Stimulated activated memory B cell treated with anti-CD40 and anti-IgM and Interleukin-4, amounts not matched to agents 10 μg/mL and 1 μg/mL and 100 μg/mL, for 72 hours (primary cell): ENCODE measurements at regions not wholly inside any gene's neighbourhood (a gene's known extent, or its start where the extent isn't known, plus 50 kb on each side); places are given as distances from the start of the nearest gene placed in this dataset.
"Not testable (repeated sequence)": the region's sequence is repeated elsewhere in the genome, so short reads cannot be mapped to it uniquely, and the experiment has no call there.

ENCODE experiments used
- ATAC-seq: fragments of 150-1000 bp; cut with Tn5 transposase; 2 replicates; pipeline ENCODE4 v1.10.0; 2021
- H3K27ac Mint-ChIP-seq: one replicate; pipeline ENCODE4 v1.8.0; 2022; ENCODE audit warnings: mild to moderate bottlenecking, mixed read lengths
- H3K27me3 Mint-ChIP-seq: one replicate; pipeline ENCODE4 v1.8.0; 2022; ENCODE audit warnings: mixed read lengths
- H3K36me3 Mint-ChIP-seq: one replicate; pipeline ENCODE4 v1.8.0; 2022; ENCODE audit warnings: mixed read lengths
- H3K4me1 Mint-ChIP-seq: one replicate; pipeline ENCODE4 v1.8.0; 2022; ENCODE audit warnings: mixed read lengths
- H3K4me3 Mint-ChIP-seq: one replicate; pipeline ENCODE4 v1.8.0; 2022; ENCODE audit warnings: mild to moderate bottlenecking, moderate library complexity, mixed read lengths
- H3K9me3 Mint-ChIP-seq: one replicate; pipeline ENCODE4 v1.8.0; 2022; ENCODE audit warnings: mixed read lengths

DNA sequence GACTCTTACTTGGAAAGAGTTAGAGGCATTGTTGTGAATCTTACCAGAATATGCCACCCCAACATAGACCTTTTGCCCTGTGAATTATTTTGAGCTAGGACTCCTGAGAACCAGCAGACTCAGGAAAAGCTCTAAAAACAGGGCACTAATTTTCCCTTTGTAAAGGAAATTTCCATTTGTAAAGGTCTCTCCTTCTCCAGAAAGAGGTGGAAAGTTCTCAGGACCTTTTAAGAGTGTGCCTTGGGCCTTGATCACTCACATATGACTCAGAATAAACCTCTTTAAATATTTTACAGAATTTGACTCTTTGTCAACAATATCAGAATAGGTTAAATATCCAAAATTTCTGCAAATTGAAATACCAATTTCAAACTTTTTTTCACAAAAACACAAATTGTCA is 721.8 kb upstream of the NCAM2 start:
- Mint-ChIP-seq H3K9me3 (peaks cover 8% of the 10 kb centered on the region), H3K27ac (no peak overlapping the region), H3K27me3 (no peaks in the 10 kb centered on the region), H3K36me3 (no peaks in the 10 kb centered on the region), H3K4me1 (no peaks in the 10 kb centered on the region), H3K4me3 (no peak overlapping the region)
- no peak for ATAC-seq

DNA sequence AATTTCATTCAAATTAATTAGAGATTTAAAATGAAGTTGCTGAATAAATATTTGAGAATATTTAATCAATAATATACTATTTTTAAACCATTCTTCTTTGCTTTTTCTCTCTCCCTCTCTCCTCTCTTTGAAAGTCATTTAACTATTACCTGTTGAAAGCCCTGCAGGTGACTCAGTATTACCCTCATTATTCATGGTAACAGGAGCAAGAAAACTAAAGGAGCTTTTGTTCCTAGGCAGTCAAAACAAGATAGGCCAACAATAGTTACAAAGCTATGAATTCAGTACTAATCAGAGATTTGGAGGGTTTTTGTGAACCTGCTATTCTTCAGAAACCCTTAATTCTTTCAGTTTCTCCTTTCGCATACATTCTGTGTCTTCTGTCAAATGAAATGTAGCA is 721.3 kb upstream of the NCAM2 start:
- Mint-ChIP-seq H3K27me3 (no peaks in the 10 kb centered on the region), H3K4me3 (no peak overlapping the region), H3K36me3 (no peaks in the 10 kb centered on the region), H3K4me1 (no peaks in the 10 kb centered on the region), H3K9me3 (peaks cover 8% of the 10 kb centered on the region), H3K27ac (no peak overlapping the region)
- no peak for ATAC-seq

DNA sequence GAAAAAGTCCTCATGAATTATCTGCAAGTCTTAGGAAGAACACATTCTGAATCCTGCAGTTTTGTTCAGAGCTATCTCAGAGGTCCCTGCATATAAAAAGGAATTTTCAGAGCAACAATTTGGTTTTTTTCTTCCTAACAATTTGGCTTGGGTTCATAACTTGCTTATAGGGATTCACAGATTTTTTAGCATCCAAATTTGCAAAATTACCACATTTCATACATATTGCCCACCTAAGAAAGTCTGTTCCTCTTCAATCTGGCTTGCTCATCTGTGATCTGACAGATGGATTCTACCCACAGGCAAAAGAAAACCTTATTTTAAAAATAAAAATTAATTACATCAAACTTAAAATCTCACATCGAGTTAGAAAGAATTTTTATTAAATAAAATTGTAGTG is 714.4 kb upstream of the NCAM2 start:
- Mint-ChIP-seq H3K27ac (no peak overlapping the region), H3K4me3 (no peak overlapping the region), H3K36me3 (no peaks in the 10 kb centered on the region), H3K4me1 (no peaks in the 10 kb centered on the region), H3K9me3 (no peaks in the 10 kb centered on the region), H3K27me3 (no peaks in the 10 kb centered on the region)
- ATAC-seq: no peak

DNA sequence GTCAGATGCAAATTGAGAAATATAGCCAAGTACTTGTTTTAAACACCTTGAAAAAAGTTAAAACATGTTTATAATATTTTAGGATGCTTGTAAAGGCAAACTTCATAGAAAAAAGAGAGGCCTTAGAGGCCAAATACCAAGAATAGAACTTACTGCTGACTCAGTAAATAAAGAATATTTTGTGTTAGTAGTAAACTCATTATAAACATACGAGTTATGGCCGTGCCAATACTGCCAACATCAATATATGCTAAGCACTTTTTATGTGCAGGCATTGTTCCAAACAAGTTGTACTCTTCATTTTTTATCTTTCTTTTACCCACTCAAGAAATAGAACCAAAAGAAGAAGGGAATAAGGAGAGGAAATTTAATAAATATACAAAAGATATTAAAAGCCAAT is 705.9 kb upstream of the NCAM2 start:
- Mint-ChIP-seq H3K4me1 (no peaks in the 10 kb centered on the region), H3K27ac (no peak overlapping the region), H3K9me3 (no peaks in the 10 kb centered on the region), H3K36me3 (no peaks in the 10 kb centered on the region), H3K27me3 (no peaks in the 10 kb centered on the region), H3K4me3 (no peak overlapping the region)
- ATAC-seq: no peak

DNA sequence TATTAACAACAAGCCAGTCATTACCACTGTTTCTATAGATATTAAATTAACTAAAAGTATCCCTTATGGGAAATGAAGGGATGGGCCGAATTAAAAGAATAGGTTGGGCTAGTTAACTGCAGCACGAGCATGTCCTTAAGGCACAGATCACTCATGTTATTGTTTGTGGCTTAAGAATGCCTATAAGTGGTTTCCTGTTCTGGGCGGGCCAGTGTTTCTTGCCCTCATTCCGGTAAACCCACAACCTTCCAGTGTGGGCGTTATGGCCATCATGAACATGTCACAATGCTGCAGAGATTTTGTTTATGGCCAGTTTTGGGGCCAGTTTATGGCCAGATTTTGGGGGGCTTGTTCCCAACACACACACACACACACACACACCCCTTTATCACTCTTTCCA is 705.4 kb upstream of the NCAM2 start:
- H3K4me3 Mint-ChIP-seq, H3K27me3 Mint-ChIP-seq, H3K4me1 Mint-ChIP-seq, ATAC-seq, H3K9me3 Mint-ChIP-seq, H3K36me3 Mint-ChIP-seq, H3K27ac Mint-ChIP-seq: not testable (repeated sequence)

DNA sequence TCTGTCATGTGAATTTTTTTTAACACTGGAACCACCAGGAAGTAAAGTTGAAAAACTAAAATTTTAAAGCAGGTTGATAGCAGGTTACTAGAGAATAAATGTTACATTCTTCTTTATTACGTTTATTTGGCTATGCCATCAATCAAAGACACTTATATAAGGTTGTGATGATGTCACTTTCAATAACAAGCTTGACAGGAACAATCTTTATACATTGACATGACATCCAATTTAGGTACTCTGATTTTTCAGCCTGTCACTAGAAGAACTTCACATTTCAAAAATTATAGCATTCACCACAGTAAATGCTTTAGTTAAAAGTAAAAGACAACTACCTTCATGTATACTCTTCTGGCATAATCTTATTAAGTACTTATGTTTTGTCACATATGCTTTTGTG is 696.8 kb upstream of the NCAM2 start:
- Mint-ChIP-seq H3K27me3 (no peaks in the 10 kb centered on the region), H3K9me3 (no peaks in the 10 kb centered on the region), H3K4me3 (no peak overlapping the region), H3K27ac (no peak overlapping the region), H3K4me1 (no peaks in the 10 kb centered on the region), H3K36me3 (no peaks in the 10 kb centered on the region)
- ATAC-seq: no peak

DNA sequence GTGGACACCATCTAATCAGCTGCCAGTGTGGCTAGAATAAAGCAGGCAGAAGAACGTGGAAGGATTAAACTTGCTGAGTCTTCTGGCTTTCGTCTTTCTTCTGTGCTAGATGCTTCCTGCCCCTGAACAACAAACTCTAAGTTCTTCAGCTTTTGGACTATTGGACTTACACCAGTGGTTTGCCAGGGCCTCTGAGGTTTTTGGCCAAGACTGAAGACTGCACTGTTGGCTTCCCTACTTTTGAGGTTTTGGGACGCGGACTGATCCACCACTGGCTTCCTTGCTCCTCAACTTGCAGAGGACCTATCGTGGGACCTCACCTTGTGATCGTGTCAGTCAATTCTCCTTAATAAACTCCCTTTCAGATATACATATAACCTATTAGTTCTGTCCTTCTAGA is 696.1 kb upstream of the NCAM2 start:
- Mint-ChIP-seq H3K4me3 (no peak overlapping the region), H3K36me3 (no peaks in the 10 kb centered on the region), H3K9me3 (no peaks in the 10 kb centered on the region), H3K27me3 (no peaks in the 10 kb centered on the region), H3K27ac (no peak overlapping the region), H3K4me1 (no peaks in the 10 kb centered on the region)
- ATAC-seq: no peak

DNA sequence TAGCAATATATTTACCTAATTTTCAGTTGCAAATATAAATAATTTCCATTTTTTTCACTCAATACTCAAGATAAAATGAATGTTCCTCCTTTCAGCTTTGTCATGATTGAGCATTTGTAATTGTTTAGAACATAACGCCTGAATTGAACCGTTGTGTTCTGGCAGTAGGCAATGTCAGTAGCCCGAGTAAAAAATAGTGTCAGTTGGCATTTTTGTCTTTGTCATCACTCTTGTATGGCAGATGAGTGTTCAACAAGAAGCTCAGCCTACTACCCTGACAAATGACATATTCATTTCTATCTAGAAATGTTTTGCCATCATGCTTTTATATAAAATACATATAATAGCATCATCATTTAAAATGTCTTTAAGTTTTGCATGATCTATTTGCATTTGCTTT is 691.4 kb upstream of the NCAM2 start:
- no peaks in the 10 kb centered on the region for H3K27me3 Mint-ChIP-seq

DNA sequence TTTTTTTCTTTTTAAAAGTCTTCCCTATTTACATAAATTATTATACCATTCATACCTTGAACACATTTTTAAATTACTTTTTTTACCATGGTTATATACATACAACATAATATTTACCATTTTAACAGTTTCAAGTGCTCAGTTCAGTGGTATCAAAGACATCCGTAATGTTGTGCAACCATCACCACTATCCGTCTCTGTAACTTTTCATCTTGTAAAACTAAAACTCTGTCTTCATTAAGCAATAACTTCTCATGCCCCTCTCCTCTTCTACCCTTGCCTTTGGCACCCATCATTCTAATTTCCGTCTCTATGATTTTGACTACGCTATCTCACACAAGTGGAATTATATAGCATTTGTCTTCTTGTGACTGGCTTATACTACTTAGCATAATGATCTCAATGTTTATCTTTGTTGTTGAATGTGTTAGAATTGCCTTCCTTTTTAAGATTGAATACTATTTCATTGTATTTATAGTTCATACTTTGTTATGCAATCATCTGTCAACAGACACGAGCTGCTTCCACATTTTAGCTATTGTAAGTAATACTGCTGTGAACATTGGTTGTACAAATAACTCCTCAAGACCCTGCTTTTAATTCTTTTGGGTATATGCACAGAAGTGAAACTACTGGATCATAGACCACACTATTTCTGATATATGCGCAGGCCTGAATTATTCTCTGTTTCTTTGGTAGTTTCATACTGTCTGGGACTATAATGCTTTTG is 689.5 kb upstream of the NCAM2 start:
- Mint-ChIP-seq H3K4me3 (no peak overlapping the region), H3K36me3 (no peaks in the 10 kb centered on the region), H3K9me3 (no peaks in the 10 kb centered on the region), H3K27ac (no peak overlapping the region), H3K27me3 (no peaks in the 10 kb centered on the region), H3K4me1 (no peaks in the 10 kb centered on the region)
- no peak for ATAC-seq

More for the DNA sequence above, 691.4 kb upstream of the NCAM2 start:
- ATAC-seq: no peak
- Mint-ChIP-seq H3K4me3 (no peak overlapping the region), H3K27ac (no peak overlapping the region), H3K36me3 (no peaks in the 10 kb centered on the region), H3K4me1 (no peaks in the 10 kb centered on the region), H3K9me3 (no peaks in the 10 kb centered on the region)

DNA sequence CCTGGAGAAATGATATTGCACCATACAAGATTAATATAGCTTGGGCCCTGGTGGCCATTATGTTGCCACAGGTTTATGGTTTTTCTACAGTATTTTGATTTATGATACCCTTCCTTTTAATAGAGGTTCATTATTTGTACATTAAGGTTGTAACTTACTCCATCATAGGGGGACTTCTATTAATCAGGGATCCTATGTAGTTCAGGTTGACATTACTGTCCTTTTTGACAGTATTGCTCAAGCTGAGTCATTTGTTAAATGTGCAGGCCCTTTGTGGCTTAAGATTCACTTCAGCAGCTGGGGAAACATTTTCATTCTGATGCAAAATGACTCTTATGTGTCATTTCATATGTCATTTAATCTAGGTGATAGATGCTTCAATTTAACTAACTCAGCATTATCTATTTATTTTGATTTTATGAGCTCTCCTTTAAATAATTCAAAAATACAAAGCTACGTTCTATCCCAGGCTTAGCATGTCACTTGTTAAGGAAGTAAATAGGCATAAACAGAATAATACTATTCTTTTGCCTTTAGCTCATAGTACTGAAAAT is 686.9 kb upstream of the NCAM2 start:
- no peak overlapping the region for H3K27ac Mint-ChIP-seq
- H3K27me3 Mint-ChIP-seq: no peaks in the 10 kb centered on the region
- H3K9me3 Mint-ChIP-seq: peaks cover 8% of the 10 kb centered on the region
- H3K36me3 Mint-ChIP-seq: no peaks in the 10 kb centered on the region
- H3K4me3 Mint-ChIP-seq: no peak overlapping the region
- ATAC-seq: no peak
- H3K4me1 Mint-ChIP-seq: no peaks in the 10 kb centered on the region

DNA sequence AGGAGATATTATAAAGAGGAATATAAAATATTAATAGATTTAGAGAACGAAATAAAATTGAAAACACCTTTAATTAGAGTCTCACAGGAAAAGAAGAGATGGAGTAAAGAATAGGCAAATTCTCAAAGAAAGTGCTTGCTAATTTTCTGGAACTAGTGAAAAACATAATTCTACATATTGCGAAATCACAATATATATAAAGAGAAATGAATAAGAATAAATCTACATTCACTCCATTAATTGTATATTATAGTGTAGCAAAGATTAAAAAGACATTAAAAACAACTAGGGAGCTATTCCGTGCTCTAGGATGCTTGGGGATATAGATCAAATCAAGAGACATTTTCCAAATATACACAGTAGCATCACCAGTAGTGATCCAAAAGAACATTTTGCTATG is 685.2 kb upstream of the NCAM2 start:
- H3K36me3 Mint-ChIP-seq: no peaks in the 10 kb centered on the region
- H3K4me1 Mint-ChIP-seq: no peaks in the 10 kb centered on the region
- H3K27me3 Mint-ChIP-seq: no peaks in the 10 kb centered on the region
- no peak for ATAC-seq
- no peak overlapping the region for H3K27ac Mint-ChIP-seq
- H3K9me3 Mint-ChIP-seq: peaks cover 16% of the 10 kb centered on the region
- H3K4me3 Mint-ChIP-seq: no peak overlapping the region

DNA sequence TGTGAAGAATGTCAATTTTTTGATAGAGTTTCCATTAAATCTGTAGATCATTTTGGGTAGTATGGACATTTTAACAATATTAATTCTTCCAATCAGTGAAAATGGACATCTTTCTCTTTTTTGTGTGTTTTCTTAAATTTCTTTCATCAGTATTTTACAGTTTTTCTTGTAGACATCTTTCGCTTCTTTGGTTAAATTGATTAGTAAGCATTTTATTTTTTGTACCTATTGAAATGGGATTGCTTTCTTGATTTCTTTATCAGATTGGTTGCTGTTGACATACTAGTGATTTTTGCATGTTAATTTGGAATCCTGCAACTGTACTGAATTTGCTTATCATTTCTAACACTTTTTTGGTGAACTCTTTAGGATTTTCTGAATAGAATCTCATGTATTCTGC is 683.2 kb upstream of the NCAM2 start:
- Mint-ChIP-seq H3K27ac (no peak overlapping the region), H3K9me3 (peaks cover 16% of the 10 kb centered on the region), H3K27me3 (no peaks in the 10 kb centered on the region), H3K36me3 (no peaks in the 10 kb centered on the region), H3K4me3 (no peak overlapping the region), H3K4me1 (no peaks in the 10 kb centered on the region)
- no peak for ATAC-seq

DNA sequence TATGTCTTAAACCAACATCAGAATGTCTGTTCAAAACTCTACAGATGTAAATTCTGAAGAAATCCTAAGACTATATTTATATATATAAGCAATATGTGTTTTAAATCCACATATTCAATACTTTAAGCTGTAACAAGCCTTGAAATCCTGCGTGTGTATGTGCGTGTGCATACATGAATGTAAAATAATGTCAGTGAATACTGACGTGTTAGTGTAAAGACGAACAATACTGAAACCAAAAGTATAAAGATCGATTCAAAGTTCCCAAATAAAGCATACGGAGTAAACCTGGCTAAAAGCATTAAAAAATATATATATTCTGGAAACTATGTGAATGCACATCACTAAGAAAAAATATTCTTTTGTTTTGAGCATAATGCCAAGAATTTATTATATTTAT is 668.6 kb upstream of the NCAM2 start:
- H3K36me3 Mint-ChIP-seq: no peaks in the 10 kb centered on the region

DNA sequence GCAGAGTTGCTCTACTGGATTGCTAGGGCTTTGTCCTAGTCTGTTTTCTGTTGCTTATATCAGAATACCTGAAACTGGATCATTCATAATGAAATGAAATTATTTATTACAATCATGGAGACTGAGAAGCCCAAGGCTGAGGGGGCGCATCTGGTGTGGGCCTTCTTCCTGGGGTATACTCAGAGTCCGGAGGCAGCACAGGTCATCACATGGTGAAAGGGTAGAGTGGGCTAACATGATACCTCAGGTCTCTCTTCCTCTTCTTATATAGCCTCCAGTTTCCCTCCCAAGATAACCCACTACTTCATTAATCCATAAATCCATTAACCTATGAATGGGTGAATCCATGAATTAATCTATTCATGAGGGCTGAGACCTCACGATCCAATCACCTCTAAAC is 667.6 kb upstream of the NCAM2 start:
- Mint-ChIP-seq H3K4me3 (no peak overlapping the region), H3K27ac (no peak overlapping the region), H3K27me3 (no peaks in the 10 kb centered on the region), H3K9me3 (peaks cover 6% of the 10 kb centered on the region), H3K36me3 (no peaks in the 10 kb centered on the region), H3K4me1 (no peaks in the 10 kb centered on the region)
- no peak for ATAC-seq

More for the DNA sequence above, 668.6 kb upstream of the NCAM2 start:
- Mint-ChIP-seq H3K9me3 (peaks cover 6% of the 10 kb centered on the region), H3K4me1 (no peaks in the 10 kb centered on the region), H3K27me3 (no peaks in the 10 kb centered on the region), H3K4me3 (no peak overlapping the region), H3K27ac (no peak overlapping the region)
- ATAC-seq: no peak

DNA sequence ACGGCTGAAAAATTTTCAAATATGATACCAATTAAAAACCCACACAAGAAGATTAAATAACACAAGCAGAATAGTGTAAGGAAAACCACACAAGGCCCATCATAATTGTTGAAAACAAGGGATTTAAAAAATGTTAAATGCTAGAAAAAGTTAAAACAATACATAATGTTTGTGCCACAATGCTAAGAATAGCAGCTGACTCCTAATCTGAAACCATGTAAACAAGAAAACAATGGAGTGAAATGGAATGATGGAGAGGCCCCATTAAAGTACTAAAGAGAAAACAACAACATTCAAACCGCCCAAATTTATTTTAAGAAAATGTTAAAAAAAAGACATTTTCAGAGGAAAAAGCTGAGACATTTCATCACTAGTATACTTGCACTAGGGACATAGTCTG is 663.6 kb upstream of the NCAM2 start:
- Mint-ChIP-seq H3K27ac (no peak overlapping the region), H3K36me3 (no peaks in the 10 kb centered on the region), H3K4me1 (no peaks in the 10 kb centered on the region), H3K9me3 (peaks cover 9% of the 10 kb centered on the region), H3K4me3 (no peak overlapping the region), H3K27me3 (no peaks in the 10 kb centered on the region)
- ATAC-seq: no peak

DNA sequence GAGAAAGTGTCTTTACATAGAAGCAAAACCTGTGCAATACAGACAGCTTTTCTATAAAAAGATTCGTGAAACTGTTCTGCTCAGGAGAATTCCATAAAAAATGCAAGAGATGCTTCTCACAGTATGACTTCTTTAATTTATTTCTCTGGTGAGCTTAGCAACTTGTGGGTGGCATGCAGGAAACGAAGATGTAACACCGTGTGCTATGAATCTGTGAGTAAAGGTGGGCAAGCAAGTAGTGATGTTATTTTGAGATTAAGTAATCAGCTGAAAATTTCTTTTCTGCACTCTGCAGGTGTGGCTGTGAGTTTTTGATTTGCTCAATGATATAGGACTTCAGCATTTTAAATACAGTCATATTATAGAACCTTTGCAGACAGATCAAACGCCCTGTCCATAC is 656.8 kb upstream of the NCAM2 start:
- no peaks in the 10 kb centered on the region for H3K4me1 Mint-ChIP-seq
- peaks cover 7% of the 10 kb centered on the region for H3K9me3 Mint-ChIP-seq
- no peaks in the 10 kb centered on the region for H3K27me3 Mint-ChIP-seq
- H3K4me3 Mint-ChIP-seq: no peak overlapping the region
- no peaks in the 10 kb centered on the region for H3K36me3 Mint-ChIP-seq
- H3K27ac Mint-ChIP-seq: no peak overlapping the region
- ATAC-seq: no peak
